Neuronal stem cell (in vitro differentiated cells): ENCODE measurements at regions not wholly inside any gene's neighbourhood (a gene's known extent, or its start where the extent isn't known, plus 50 kb on each side); places are given as distances from the start of the nearest gene placed in this dataset.
"Not testable (repeated sequence)": the region's sequence is repeated elsewhere in the genome, so short reads cannot be mapped to it uniquely, and the experiment has no call there.

Source experiments
- DNase-seq: peaks from one replicate; pipeline ENCODE4 v3.0.0-alpha.2; 2013; ENCODE audit warnings: low spot score
- H2AFZ ChIP-seq: one replicate; pipeline ENCODE4 v1.6.1; 2013; ENCODE audit warnings: mild to moderate bottlenecking, low read length, inconsistent platforms
- H2AK5ac ChIP-seq: 2 replicates; pipeline ENCODE4 v1.6.1; 2013; ENCODE audit warnings: low read depth, mild to moderate bottlenecking, inconsistent platforms, low read length, moderate library complexity, mixed read lengths
- H2BK120ac ChIP-seq: 2 replicates; pipeline ENCODE4 v1.6.1; 2013; ENCODE audit warnings: low read depth, mild to moderate bottlenecking, inconsistent platforms, low read length, moderate library complexity, mixed read lengths
- H2BK12ac ChIP-seq: one replicate; pipeline ENCODE4 v1.6.1; 2013; ENCODE audit warnings: low read length, inconsistent platforms
- H2BK15ac ChIP-seq: 2 replicates; pipeline ENCODE4 v1.6.1; 2013; ENCODE audit warnings: mild to moderate bottlenecking, low read length, inconsistent platforms, mixed read lengths
- H2BK5ac ChIP-seq: one replicate; pipeline ENCODE4 v1.6.1; 2013; ENCODE audit warnings: inconsistent platforms, mild to moderate bottlenecking, low read length, moderate library complexity
- H3K14ac ChIP-seq: one replicate; pipeline ENCODE4 v1.6.1; 2013; ENCODE audit warnings: low read length, inconsistent platforms
- H3K18ac ChIP-seq: 2 replicates; pipeline ENCODE4 v1.6.1; 2013; ENCODE audit warnings: low read length, inconsistent platforms
- H3K23ac ChIP-seq: 2 replicates; pipeline ENCODE4 v1.6.1; 2013; ENCODE audit warnings: low read depth, mild to moderate bottlenecking, mixed read lengths, low read length, inconsistent platforms; ENCODE audit not compliant: poor library complexity
- H3K27ac ChIP-seq: replicated peaks from 3 replicates; pipeline ENCODE4 v1.5.1; 2013; ENCODE audit warnings: low read length, inconsistent platforms
- H3K27me3 ChIP-seq, 3 experiments: 2 replicates each; pipeline ENCODE4 v1.6.1; 2013; ENCODE audit warnings: low read length in 3 of 3, mild to moderate bottlenecking in 2 of 3, inconsistent platforms in 1 of 3, low read depth in 1 of 3, mixed read lengths in 1 of 3, moderate library complexity in 1 of 3; ENCODE audit not compliant: control insufficient read depth in 3 of 3, insufficient read depth in 3 of 3
- H3K36me3 ChIP-seq, 2 donors: replicated peaks in 1 of 2; 2 replicates each; pipeline ENCODE4 v1.6.1; 2013; ENCODE audit warnings: low read length in 2 of 2; ENCODE audit not compliant: control insufficient read depth in 2 of 2, insufficient read depth in 2 of 2
- H3K4ac ChIP-seq: 2 replicates; pipeline ENCODE4 v1.6.1; 2013; ENCODE audit warnings: inconsistent platforms, mild to moderate bottlenecking, low read length, moderate library complexity
- H3K4me1 ChIP-seq, 2 donors: 1 replicate in 1 of 2; 2 replicates in 1 of 2; pipeline ENCODE4 v1.6.1; 2013; ENCODE audit warnings: low read length in 2 of 2, low read depth in 1 of 2; ENCODE audit not compliant: control insufficient read depth in 2 of 2, insufficient read depth in 1 of 2
- H3K4me2 ChIP-seq: one replicate; pipeline ENCODE4 v1.6.1; 2013; ENCODE audit warnings: mild to moderate bottlenecking, low read length, inconsistent platforms; ENCODE audit not compliant: insufficient read depth, poor library complexity, severe bottlenecking
- H3K4me3 ChIP-seq, 2 donors: 2 replicates each; pipeline ENCODE4 v1.5.1; 2013; ENCODE audit warnings: low read length in 2 of 2, mild to moderate bottlenecking in 2 of 2, inconsistent platforms in 1 of 2, moderate library complexity in 1 of 2
- H3K79me1 ChIP-seq: one replicate; pipeline ENCODE4 v1.6.1; 2013; ENCODE audit warnings: low read depth, mild to moderate bottlenecking, inconsistent platforms, low read length, moderate library complexity
- H3K9ac ChIP-seq: one replicate; pipeline ENCODE4 v1.6.1; 2013; ENCODE audit warnings: mild to moderate bottlenecking, low read depth, low read length, inconsistent platforms; ENCODE audit not compliant: poor library complexity
- H3K9me3 ChIP-seq, 2 donors: replicated peaks in 1 of 2; 2 replicates each; pipeline versions ENCODE3 to v1.6.1; 2013; ENCODE audit warnings: low read length in 2 of 2, mild to moderate bottlenecking in 2 of 2, inconsistent platforms in 1 of 2, low read depth in 1 of 2, mixed read lengths in 1 of 2, moderate library complexity in 1 of 2; ENCODE audit not compliant: control insufficient read depth in 2 of 2, insufficient read depth in 1 of 2
- H4K8ac ChIP-seq: one replicate; pipeline ENCODE4 v1.6.1; 2013; ENCODE audit warnings: low read depth, mild to moderate bottlenecking, inconsistent platforms, low read length, moderate library complexity
- H4K91ac ChIP-seq: one replicate; pipeline ENCODE4 v1.6.1; 2013; ENCODE audit warnings: low read length, low read depth, mild to moderate bottlenecking, inconsistent platforms; ENCODE audit not compliant: poor library complexity
- WGBS, 2 donors: extraction: QIAGEN DNeasy Blood & Tissue Kit; methylation state at CpG; one replicate each; pipeline ENCODE4 v1.1.7; 2013; ENCODE audit warnings: missing lambda C conversion rate in 2 of 2, mixed read lengths in 1 of 2; ENCODE audit not compliant: insufficient read length in 2 of 2, insufficient replicate concordance in 1 of 2; ENCODE audit errors: extremely low coverage in 2 of 2; 5-methylcytosine and 5-hydroxymethylcytosine counted together

GRCh38 chr10:38292560-38292959 lies 198.4 kb downstream of the ZNF37A start:
- not testable (repeated sequence) for H2BK5ac ChIP-seq, H2AK5ac ChIP-seq, H3K4me2 ChIP-seq, H3K4ac ChIP-seq, H2AFZ ChIP-seq, H4K91ac ChIP-seq, H4K8ac ChIP-seq, H2BK12ac ChIP-seq, H2BK15ac ChIP-seq, H3K23ac ChIP-seq, H3K27ac ChIP-seq, H3K18ac ChIP-seq, H3K4me1 ChIP-seq, H3K9ac ChIP-seq, H2BK120ac ChIP-seq, H3K4me3 ChIP-seq, H3K36me3 ChIP-seq, DNase-seq, H3K14ac ChIP-seq, H3K79me1 ChIP-seq, H3K27me3 ChIP-seq, H3K9me3 ChIP-seq
- no CpG with 5 or more reads among the region's 2 CpGs for WGBS, 2 donors

GRCh38 chr10:38310111-38310510 lies 216.0 kb downstream of the ZNF37A start:
- not testable (repeated sequence) for H3K4me3 ChIP-seq, H3K18ac ChIP-seq

GRCh38 chr10:38315090-38315805 lies 221.1 kb downstream of the ZNF37A start:
- not testable (repeated sequence) for H4K8ac ChIP-seq, H3K36me3 ChIP-seq, H3K27me3 ChIP-seq, H2BK12ac ChIP-seq, H2AK5ac ChIP-seq, H3K4ac ChIP-seq, DNase-seq, H3K4me1 ChIP-seq, H2BK15ac ChIP-seq, H3K4me3 ChIP-seq, H3K23ac ChIP-seq, H3K9ac ChIP-seq, H2BK120ac ChIP-seq, H3K18ac ChIP-seq, H3K9me3 ChIP-seq, H3K79me1 ChIP-seq, H2BK5ac ChIP-seq, H3K4me2 ChIP-seq, H4K91ac ChIP-seq, H2AFZ ChIP-seq, H3K27ac ChIP-seq, H3K14ac ChIP-seq
- WGBS, 2 donors, result no CpG with 5 or more reads among the region's 4 CpGs

More at GRCh38 chr10:38310111-38310510, 216.0 kb downstream of the ZNF37A start:
- not testable (repeated sequence) for H2BK5ac ChIP-seq, H3K4me2 ChIP-seq, H3K36me3 ChIP-seq, H3K9ac ChIP-seq, H2AK5ac ChIP-seq, H3K4ac ChIP-seq, H3K14ac ChIP-seq, H3K79me1 ChIP-seq, H3K27ac ChIP-seq, H3K9me3 ChIP-seq, H2BK12ac ChIP-seq, H3K4me1 ChIP-seq, DNase-seq, H2BK15ac ChIP-seq, H2AFZ ChIP-seq, H3K23ac ChIP-seq, H3K27me3 ChIP-seq, H2BK120ac ChIP-seq, H4K8ac ChIP-seq, H4K91ac ChIP-seq
- WGBS, 2 donors, result no CpG with 5 or more reads among the region's 5 CpGs

- H3K18ac ChIP-seq, H2AK5ac ChIP-seq, H2BK12ac ChIP-seq, H3K4ac ChIP-seq, H2BK15ac ChIP-seq, H2BK5ac ChIP-seq, H3K27me3 ChIP-seq, H2BK120ac ChIP-seq, H4K8ac ChIP-seq, DNase-seq, H3K4me1 ChIP-seq, H2AFZ ChIP-seq, H3K4me2 ChIP-seq, H3K9ac ChIP-seq, H4K91ac ChIP-seq, H3K14ac ChIP-seq, H3K79me1 ChIP-seq, H3K27ac ChIP-seq, H3K9me3 ChIP-seq, H3K36me3 ChIP-seq, H3K23ac ChIP-seq, H3K4me3 ChIP-seq: not testable (repeated sequence)
- WGBS, 2 donors, result no CpG with 5 or more reads among the region's 8 CpGs
Observed at GRCh38 chr10:38321393-38321792, 227.3 kb downstream of the ZNF37A start.
